Transverse colon (tissue), 4 donors: ENCODE measurements at regions not wholly inside any gene's neighbourhood (a gene's known extent, or its start where the extent isn't known, plus 50 kb on each side); places are given as distances from the start of the nearest gene placed in this dataset.
"Not testable (repeated sequence)": the region's sequence is repeated elsewhere in the genome, so short reads cannot be mapped to it uniquely, and the experiment has no call there.

Experiments
- DNase-seq: peaks from one replicate; pipeline ENCODE4 v3.0.0-alpha.2; 2019
- H3K27ac ChIP-seq, 4 donors: fragments of 200-600 bp; sonication (generic); 2 replicates each; pipeline ENCODE4 v1.5.1; 2016 to 2018; ENCODE audit warnings: inconsistent platforms in 4 of 4
- H3K27me3 ChIP-seq: fragments of 200-600 bp; sonication (generic); 2 replicates; pipeline ENCODE4 v1.5.1; 2017; ENCODE audit warnings: inconsistent platforms
- H3K36me3 ChIP-seq, 4 donors: fragments of 200-600 bp; sonication (generic); 2 replicates each; pipeline ENCODE4 v1.5.1; 2017 to 2019; ENCODE audit warnings: inconsistent platforms in 4 of 4
- H3K4me1 ChIP-seq, 4 donors: fragments of 200-600 bp; sonication (generic); 2 replicates each; pipeline ENCODE4 v1.5.1; 2017 to 2020; ENCODE audit warnings: inconsistent platforms in 4 of 4
- H3K4me3 ChIP-seq, 4 donors: fragments of 200-600 bp; sonication (generic); 1 replicate in 1 of 4; 2 replicates in 3 of 4; pipeline versions ENCODE4 v1.5.1 to v1.6.1; 2017 to 2019; ENCODE audit warnings: inconsistent platforms in 4 of 4
- H3K9me3 ChIP-seq, 2 donors: fragments of 200-600 bp; sonication (generic); 2 replicates each; pipeline ENCODE4 v1.5.1; 2017 to 2019; ENCODE audit warnings: inconsistent platforms in 2 of 2
- EP300 ChIP-seq: sonication (generic); formaldehyde crosslinking; IDR thresholded peaks from one replicate; pipeline ENCODE4 v1.6.1; 2017; ENCODE audit warnings: antibody characterized with exemption, low read depth
- POLR2A ChIP-seq: fragments of 450-650 bp; IDR thresholded peaks from one replicate; pipeline ENCODE4 v1.6.1; 2016; ENCODE audit warnings: antibody characterized with exemption, mild to moderate bottlenecking, moderate library complexity
- POLR2AphosphoS5 ChIP-seq, 3 donors: sonication (generic); formaldehyde crosslinking; IDR thresholded peaks; one replicate each; pipeline ENCODE4 v1.6.1; 2016; ENCODE audit warnings: antibody characterized with exemption in 3 of 3
- WGBS, 2 donors: methylation state at CpG; one replicate each; pipeline ENCODE4 v1.1.5; 2018; ENCODE audit warnings: low coverage in 1 of 2; 5-methylcytosine and 5-hydroxymethylcytosine counted together
- in situ Hi-C, 4 donors: fragments of 200-750 bp; cut with MboI; loops; one replicate each; pipeline versions ENCODE4 v1.15.0 to v1.15.1; 2017; ENCODE audit warnings: low sequenced_read_pairs in 3 of 4, low pct_ligation_motif_present in 1 of 4, low pct_unique_long_range_greater_than_20kb in 1 of 4
- intact Hi-C: fragments of 100-400 bp; cut with DNase I; formaldehyde crosslinking; loops from one replicate; pipeline ENCODE4 v1.15.1; 2023; ENCODE audit warnings: low total_unique reads
- TF ChIP-seq, protein P1 (sequence below), 5 experiments: fragments of 200-600 bp in 3 of 5; fragments of 450-650 bp in 2 of 5; sonication (generic) in 3 of 5; IDR thresholded peaks; 1 replicate in 2 of 5; 2 replicates in 3 of 5; pipeline ENCODE4 v1.5.1; 2016 to 2017; ENCODE audit warnings: antibody characterized with exemption in 5 of 5, inconsistent platforms in 3 of 5, mild to moderate bottlenecking in 2 of 5, moderate library complexity in 1 of 5

DNA sequence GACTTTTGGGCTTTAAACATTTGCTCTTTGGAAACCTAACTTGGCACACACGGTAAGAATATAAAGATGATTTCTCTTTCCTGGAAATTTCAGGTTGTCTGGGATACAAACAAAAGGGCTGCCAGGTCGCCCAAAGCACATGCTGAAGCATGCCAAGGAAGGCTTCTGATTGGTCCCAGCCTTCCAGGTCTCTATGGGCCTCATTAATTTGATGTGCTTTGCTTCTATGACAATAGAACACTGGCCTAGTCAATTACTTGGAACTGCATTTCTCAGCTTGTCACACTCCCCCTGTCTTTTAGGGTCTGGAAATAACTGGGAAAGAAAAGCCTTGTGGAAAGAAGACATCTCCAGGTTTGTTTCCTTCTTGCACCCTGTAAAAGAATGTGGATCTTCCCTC, 228.9 kb downstream of the ADCYAP1 start:
- Histone ChIP-seq H3K4me1 (no peaks in the 10 kb centered on the region), H3K36me3 (no peaks in the 10 kb centered on the region), H3K4me3 (no peak overlapping the region), H3K27ac (no peak overlapping the region), H3K9me3 (peaks cover 0 to 4% of the 10 kb centered on the region in 2 donors), H3K27me3 (no peaks in the 10 kb centered on the region)
- TF ChIP-seq EP300: no peak
- TF ChIP-seq, protein P1, sequence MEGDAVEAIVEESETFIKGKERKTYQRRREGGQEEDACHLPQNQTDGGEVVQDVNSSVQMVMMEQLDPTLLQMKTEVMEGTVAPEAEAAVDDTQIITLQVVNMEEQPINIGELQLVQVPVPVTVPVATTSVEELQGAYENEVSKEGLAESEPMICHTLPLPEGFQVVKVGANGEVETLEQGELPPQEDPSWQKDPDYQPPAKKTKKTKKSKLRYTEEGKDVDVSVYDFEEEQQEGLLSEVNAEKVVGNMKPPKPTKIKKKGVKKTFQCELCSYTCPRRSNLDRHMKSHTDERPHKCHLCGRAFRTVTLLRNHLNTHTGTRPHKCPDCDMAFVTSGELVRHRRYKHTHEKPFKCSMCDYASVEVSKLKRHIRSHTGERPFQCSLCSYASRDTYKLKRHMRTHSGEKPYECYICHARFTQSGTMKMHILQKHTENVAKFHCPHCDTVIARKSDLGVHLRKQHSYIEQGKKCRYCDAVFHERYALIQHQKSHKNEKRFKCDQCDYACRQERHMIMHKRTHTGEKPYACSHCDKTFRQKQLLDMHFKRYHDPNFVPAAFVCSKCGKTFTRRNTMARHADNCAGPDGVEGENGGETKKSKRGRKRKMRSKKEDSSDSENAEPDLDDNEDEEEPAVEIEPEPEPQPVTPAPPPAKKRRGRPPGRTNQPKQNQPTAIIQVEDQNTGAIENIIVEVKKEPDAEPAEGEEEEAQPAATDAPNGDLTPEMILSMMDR (IDR thresholded peaks at IDR 0.05): no peak
- no peak for TF ChIP-seq POLR2AphosphoS5 (IDR thresholded peaks at IDR 0.05)
- no peak for TF ChIP-seq POLR2A
- intact Hi-C loops: no loop called here
- DNase-seq: no peak
- 46 to 54% methylated on average over 2 of the region's 2 CpGs for WGBS, 2 donors
- in situ Hi-C loops: no loop called here

DNA sequence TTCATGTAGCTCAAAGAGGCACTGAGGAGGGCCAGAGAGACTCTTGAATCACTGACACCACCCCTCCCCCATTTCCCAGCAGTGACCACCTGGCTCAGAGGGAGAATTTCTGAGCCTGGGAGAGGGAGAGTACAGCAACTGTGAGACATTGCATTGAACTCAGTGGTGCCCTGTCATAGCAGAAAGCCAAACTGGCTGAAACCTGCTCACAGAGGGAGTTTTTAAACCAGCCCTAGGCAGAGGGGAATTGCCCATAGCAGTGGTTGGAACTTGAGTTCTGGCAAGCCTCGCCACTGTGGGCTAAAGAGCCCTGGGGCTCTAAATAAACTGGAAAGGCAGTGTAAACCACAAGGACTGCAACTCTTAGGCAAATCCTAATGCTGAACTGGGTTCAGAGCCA, 243.1 kb downstream of the ADCYAP1 start:
- DNase-seq: no peak
- in situ Hi-C loops: no loop called here
- no peaks in the 10 kb centered on the region for H3K36me3 ChIP-seq
- 60% methylated on average over 1 of the region's 1 CpG; no CpG with 5 or more reads in 1 of the 2 donors for WGBS, 2 donors
- no peaks in the 10 kb centered on the region for H3K27me3 ChIP-seq
- H3K9me3 ChIP-seq: peaks cover 9% of the 10 kb centered on the region in 2 donors
- H3K27ac ChIP-seq: no peak overlapping the region
- intact Hi-C loops: no loop called here
- H3K4me3 ChIP-seq: no peak overlapping the region
- no peaks in the 10 kb centered on the region for H3K4me1 ChIP-seq
- TF ChIP-seq EP300 (no peak), POLR2AphosphoS5 (IDR thresholded peaks at IDR 0.05) (no peak), POLR2A (no peak)
- TF ChIP-seq, protein P1 (IDR thresholded peaks at IDR 0.05): no peak

DNA sequence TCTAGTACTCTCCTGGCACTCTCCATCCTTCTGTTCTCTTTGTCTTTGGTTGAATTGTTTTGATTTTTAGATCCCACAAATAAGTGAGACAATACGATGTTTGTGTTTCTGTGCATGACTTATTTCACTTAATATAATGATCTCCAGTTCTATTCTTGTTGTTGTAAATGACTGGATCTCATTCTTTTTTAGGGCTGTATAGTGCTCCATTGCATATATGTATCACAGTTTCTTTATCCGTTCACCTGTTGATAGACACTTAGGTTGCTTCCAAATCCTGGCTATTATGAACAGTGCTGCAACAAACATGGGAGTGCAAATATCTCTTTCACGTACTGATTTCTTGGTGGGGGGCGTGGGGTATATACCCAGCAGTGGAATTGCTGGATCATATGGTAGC, 245.0 kb downstream of the ADCYAP1 start:
- Histone ChIP-seq H3K4me3 (no peak overlapping the region), H3K4me1 (no peaks in the 10 kb centered on the region), H3K27me3 (no peaks in the 10 kb centered on the region), H3K36me3 (no peaks in the 10 kb centered on the region), H3K9me3 (peaks cover under 1 to 4% of the 10 kb centered on the region in 2 donors), H3K27ac (no peak overlapping the region)
- intact Hi-C loops: no loop called here
- 89 to 92% methylated on average over 4 of the region's 4 CpGs for WGBS, 2 donors
- in situ Hi-C loops: no loop called here
- TF ChIP-seq POLR2AphosphoS5 (IDR thresholded peaks at IDR 0.05): no peak
- TF ChIP-seq POLR2A: no peak
- TF ChIP-seq EP300: no peak
- TF ChIP-seq, protein P1 (IDR thresholded peaks at IDR 0.05): no peak
- no peak for DNase-seq

DNA sequence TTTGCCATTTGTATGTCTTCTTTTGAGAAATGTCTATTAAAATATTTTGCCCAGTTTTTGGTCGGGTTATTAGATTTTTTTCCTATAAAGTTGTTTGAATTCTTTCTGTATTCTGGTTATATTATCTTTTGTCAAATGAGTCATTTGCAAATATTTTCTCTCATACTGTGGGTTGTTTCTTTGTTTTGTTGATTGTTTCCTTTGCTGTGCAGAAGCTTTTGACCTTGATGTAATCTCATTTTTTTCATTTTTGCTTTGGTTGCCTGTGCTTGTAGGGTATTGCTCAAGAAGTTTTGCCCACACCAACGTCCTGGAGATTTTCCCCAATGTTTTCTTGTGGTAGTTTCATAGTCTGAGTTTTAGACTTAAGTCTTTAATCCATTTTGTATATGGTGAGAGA, 245.7 kb downstream of the ADCYAP1 start:
- TF ChIP-seq POLR2AphosphoS5 (IDR thresholded peaks at IDR 0.05) (no peak), EP300 (no peak)
- TF ChIP-seq, protein P1 (IDR thresholded peaks at IDR 0.05): no peak
- WGBS, 2 donors: 51% methylated on average over 2 of the region's 2 CpGs; no CpG with 5 or more reads in 1 of the 2 donors
- H3K4me3 ChIP-seq: no peak overlapping the region

DNA sequence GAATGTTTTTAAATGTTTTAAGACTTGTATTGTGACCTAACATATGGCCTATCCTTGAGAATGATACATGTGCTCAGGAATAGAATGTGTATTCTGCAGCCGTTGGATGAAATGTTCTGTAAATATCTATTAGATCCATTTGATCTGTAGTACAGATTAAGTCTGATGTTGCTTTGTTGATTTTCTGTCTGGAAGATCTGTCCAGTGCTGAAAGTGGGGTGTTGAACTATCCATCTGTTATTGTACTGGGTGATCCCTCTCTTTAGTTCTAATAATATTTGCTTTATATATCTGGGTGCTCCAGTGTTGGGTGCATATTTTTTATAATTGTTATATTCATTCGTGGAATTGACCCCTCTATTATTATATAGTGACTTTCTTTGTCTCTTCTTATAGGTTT, 248.3 kb downstream of the ADCYAP1 start:
- H3K27me3 ChIP-seq, H3K9me3 ChIP-seq, H3K27ac ChIP-seq, DNase-seq, H3K36me3 ChIP-seq, intact Hi-C loops, H3K4me3 ChIP-seq, H3K4me1 ChIP-seq, in situ Hi-C loops: not testable (repeated sequence)
- 45 to 62% methylated on average over 2 of the region's 2 CpGs for WGBS, 2 donors

More for the DNA sequence above, 245.7 kb downstream of the ADCYAP1 start:
- peaks cover 0 to 4% of the 10 kb centered on the region in 2 donors for H3K9me3 ChIP-seq
- no peaks in the 10 kb centered on the region for H3K4me1 ChIP-seq
- H3K36me3 ChIP-seq: no peaks in the 10 kb centered on the region
- intact Hi-C loops: no loop called here
- DNase-seq: no peak
- H3K27me3 ChIP-seq: no peaks in the 10 kb centered on the region
- no peak overlapping the region for H3K27ac ChIP-seq
- in situ Hi-C loops: no loop called here
